ENCODE measurements at regions not wholly inside any gene's neighbourhood (a gene's known extent, or its start where the extent isn't known, plus 50 kb on each side); places are given as distances from the start of the nearest gene placed in this dataset.
"Not testable (repeated sequence)": the region's sequence is repeated elsewhere in the genome, so short reads cannot be mapped to it uniquely, and the experiment has no call there.

DNA sequence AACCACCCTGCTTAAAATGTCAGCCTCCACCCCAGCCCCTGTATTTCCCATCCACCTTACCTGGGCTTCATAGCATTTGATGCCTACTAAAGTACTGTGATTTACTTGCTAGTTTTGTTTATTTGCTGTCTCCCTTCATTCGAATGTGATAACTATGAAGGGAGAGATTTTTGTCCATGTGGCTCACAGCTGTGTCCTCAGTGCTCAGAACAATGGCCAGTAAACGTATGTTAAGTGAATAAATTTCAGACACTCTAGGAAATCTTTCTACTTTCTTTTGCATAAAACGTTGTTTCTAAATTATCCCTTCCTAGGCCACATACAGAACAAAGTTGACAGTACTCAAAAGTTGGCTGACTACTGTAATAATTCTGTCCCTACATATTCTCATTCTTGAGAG lies 114.7 kb upstream of the OTUD4 start:
- DNase-seq = no peak

- no peak for DNase-seq
Observed at GRCh38 chr4:145293658-145294057, 113.3 kb upstream of the OTUD4 start.

DNA sequence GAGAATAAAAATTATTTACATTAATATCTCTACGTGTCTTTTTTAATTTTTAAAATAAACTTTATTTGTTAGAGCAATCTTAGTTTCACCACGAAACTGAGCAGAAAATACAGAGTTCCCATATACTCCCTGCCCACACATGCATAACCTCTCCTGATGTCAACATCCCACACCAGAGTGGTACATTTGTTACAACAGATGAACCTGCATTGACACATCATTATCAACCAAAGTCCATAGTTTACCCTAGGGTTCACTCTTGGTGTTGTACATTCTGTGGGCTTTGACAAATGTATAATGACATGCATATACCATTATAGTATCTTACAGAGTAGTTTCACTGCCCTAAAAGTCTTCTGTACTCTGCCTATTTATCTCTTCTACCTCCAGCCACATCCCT lies 110.6 kb upstream of the OTUD4 start:
- no peak for DNase-seq

GRCh38 chr4:145289403-145290076 lies 109.2 kb upstream of the OTUD4 start:
- DNase-seq = no peak

DNA sequence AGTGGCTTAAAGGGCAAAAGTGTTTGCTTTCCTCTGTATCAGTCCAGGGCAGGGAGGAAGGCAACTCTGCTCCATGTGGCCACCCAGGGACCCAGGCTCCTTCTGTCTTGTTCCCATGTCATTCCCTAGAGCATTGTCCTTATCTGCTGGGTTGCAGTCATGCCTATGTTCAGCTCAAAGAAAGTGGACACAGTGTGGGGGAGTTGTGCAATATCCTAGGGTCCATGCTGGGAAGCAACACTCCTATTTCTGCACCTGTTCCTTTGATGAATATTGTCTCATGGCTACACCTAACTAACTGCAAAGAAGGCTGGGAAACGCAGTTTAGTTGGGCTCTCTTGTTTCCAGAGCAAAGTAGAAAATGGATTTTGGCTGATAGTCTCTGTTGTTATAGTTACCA lies 107.0 kb upstream of the OTUD4 start:
- DNase-seq = no peak

- no peak for DNase-seq
Observed at GRCh38 chr4:145285928-145286327, 105.5 kb upstream of the OTUD4 start.

GRCh38 chr4:145283909-145284308 lies 103.5 kb upstream of the OTUD4 start:
- DNase-seq = no peak

GRCh38 chr4:145281951-145282350 lies 101.6 kb upstream of the OTUD4 start:
- DNase-seq = no peak

DNA sequence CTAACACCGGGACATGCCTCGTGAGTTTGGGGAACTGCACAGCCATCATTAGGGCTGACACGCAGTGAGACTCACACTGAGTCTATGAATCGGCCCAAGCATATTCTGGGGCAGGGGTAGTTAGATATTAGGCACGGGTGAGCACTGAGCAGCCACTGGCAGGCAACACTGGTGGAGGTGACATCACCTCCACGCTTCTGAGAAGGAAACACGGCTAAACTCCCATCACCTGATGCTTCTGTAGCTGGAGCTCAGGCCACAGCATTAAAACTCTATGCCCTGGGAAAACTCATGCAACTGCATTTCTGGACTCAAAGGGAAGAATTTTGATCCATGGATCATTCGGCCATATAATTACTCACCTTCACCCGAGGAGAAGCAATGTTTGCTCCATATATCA lies 100.8 kb upstream of the OTUD4 start:
- DNase-seq = no peak

DNA sequence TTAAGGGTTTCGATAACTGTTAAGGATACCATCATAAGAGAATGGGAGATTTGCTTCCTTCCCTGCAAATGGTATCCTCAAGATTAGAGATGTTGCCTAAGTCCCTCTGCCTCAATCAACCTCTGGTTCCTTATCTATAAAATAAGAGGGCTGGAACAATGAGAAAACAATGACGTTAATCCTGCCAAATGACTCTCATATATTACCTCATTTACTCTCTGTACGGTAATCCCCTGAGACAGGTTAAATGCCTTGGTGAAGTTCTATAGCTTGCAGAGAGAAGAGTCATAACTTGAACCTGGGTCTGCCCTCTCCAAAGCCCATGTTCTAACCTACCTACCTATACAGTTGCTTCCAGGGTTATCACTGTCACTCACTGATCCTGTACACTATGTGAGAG lies 100.2 kb upstream of the OTUD4 start:
- DNase-seq = no peak

- no peak for DNase-seq
Observed at GRCh38 chr4:145279122-145279960, 99.0 kb upstream of the OTUD4 start.

DNA sequence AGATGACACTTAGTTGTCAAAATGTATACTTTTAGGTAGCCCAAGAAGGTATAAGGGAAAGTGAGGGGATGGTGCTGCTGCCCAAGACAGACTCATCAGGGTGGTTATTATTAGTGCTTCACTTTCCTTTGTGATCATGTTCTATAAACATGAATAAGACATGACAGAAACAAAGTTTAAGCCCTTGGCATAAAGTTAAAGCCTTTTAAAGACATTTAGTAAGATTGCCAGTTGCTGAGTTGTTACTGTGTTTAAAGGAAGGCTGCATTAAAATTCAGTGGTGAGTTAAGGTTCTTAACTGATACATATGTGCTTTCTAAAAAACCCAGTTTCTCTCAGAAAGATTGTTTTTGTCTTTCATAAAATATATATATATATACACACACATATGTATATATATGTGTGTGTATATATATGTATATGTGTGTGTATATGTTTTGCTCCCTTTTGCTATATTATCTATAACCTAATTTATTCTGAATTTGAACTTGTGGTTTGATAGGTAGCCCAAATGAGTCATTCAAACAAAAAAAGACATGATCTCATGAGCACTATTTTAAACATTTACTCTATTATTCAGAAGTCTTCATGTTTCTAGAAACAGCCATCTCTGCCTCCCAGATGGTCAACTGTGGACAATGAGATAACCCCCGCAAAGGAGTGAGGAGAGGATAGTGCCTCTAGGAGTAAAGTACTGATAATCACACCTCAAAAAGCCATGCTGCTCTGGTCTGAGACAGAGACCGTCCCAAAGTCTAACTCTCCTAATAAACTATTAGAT lies 98.1 kb upstream of the OTUD4 start:
- no peak for DNase-seq

DNA sequence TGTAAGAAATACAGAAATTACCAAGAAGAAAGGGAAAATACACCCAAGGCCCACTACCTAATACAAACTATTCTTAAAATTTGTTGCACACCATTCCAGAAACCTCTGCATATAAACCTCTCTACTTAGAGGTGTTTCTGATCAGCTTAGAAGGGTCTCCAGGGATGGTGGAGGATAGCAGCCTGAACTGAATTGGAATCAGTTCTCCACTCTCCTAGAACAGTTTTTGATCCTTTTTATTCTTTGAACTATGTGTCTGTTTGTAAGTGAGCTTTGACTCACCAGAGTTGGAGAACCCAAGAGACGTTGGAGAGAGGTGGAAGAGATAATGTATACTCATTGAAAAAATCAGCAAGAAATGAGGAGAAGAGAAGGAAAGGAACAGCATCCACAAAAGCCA lies 96.6 kb upstream of the OTUD4 start:
- no peak for DNase-seq

DNA sequence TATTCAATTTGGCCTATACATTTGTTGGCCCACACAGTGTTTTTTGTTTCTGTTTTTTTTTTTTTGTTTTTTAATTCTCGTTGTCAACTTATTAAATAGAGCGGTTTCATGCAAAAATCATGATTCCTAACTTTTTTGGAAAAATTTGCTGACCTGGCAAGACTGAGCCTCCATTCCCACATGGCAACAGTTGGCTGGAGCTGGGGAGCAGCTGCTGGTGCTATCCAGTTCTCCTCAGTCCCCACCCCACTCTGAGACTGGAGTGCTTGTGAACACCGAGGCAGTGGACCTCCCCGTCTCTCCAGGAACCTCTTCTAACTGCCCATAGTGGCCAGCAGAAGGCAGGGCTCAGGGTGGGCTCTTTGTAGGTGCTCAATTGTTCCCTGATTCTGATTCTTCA lies 95.7 kb upstream of the OTUD4 start:
- DNase-seq = no peak

- DNase-seq = no peak
Observed at GRCh38 chr4:145271194-145271593, 90.8 kb upstream of the OTUD4 start.

GRCh38 chr4:145266881-145267280 lies 86.5 kb upstream of the OTUD4 start:
- no peak for DNase-seq

DNA sequence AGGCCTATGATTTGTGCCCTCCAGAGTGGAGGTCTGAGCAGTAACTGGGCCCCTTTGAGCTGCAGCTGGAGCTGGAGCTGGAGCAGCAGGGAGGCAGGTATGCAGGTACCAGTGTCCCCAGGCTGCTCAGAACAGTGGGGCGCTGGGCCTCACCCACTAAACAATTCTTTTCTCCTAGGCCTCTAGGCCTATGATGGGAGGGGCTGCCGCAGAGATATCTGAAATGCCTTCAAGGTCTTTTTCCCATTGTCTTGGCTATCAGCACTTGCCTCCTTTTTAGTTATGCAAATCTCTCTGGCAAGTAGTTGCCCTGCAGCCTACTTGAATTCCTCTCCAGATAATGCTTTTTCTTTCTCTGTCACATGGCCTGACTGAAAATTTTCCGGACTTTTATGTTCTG lies 79.7 kb upstream of the OTUD4 start:
- no peak for DNase-seq

DNA sequence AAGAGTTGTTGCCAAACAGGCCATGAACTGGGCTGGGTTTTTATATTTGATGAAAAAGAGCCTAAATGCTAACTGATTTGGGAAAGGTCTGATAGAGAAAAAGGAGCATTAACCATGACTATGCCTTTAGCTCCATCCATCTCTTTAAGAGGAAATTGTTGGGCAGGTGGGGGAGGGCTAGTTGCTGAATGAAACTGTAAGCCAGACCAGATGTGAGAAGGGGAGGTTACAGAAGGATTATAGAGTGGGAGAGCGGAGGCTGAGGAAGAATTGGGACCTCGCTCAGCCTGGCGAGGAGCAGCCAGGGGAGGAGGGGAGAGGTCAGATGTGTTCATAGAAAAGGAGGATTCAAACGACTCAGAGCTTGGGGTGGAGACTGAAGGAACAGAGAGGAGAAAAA lies 74.9 kb upstream of the OTUD4 start:
- DNase-seq = not testable (repeated sequence)

GRCh38 chr4:145252190-145252589 lies 71.8 kb upstream of the OTUD4 start:
- DNase-seq = no peak

- DNase-seq = no peak
Observed at GRCh38 chr4:145251391-145251790, 71.0 kb upstream of the OTUD4 start.

- no peak for DNase-seq
Observed at GRCh38 chr4:145248971-145249370, 68.6 kb upstream of the OTUD4 start.

- DNase-seq = no peak
Observed at GRCh38 chr4:145248502-145248901, 68.1 kb upstream of the OTUD4 start.

GRCh38 chr4:145234091-145234706 lies 53.8 kb upstream of the OTUD4 start:
- peak; percentile 43 to 59 for DNase-seq
